ENCODE measurements at regions not wholly inside any gene's neighbourhood (a gene's known extent, or its start where the extent isn't known, plus 50 kb on each side); places are given as distances from the start of the nearest gene placed in this dataset.

DNA sequence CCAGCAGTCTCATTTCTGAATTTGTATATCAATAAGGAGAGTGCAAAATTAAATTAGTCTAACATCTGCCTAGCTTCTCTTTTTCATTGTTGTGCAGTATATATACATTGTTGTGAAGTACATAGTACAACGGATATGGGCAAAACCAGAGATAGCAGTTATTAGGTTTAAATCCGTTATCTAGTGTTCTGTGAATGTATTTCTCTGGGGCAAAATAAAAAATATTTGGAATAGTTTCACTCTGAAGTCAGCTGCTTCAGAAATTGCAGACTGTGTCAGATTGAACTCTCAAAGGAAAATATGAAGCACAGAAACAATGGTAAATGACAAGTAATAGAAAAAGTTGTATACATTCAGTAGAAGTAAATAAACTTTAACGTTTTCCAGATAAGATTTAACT, 836.5 kb upstream of the CXADR start:
- no peak for DNase-seq

DNA sequence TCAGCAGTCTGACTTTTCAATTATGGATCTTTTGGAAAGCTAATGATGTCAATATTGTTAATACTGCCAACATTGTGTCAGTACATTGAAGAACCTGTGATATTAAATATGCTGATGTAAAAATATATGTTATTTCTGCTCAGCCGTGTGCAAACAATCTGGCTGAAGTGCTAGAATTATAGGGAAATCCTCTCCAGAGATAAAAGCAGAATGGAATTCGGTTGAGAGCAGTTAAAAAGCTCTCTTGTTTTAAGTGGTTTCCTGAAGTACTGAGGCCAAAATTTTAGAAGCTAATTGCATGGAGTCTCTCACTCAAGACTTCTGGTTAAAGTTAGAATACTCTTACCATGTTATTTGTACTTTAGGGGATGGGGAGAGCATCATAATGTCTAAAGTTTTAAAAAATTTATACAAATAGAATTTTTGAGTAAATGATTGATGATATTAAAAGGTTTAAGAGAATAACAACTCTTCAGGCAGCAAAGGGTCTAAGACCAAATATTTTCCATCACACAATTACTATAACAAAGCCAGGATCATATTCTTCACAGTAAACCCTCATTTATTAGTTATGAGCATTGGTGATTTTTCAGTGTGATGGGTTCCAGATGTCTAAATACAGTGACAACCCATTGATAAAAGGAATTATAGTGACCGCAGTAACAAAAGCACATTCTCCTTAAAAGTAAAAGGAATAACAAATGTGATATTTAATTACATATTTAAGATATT, 834.2 kb upstream of the CXADR start:
- no peak for DNase-seq

DNA sequence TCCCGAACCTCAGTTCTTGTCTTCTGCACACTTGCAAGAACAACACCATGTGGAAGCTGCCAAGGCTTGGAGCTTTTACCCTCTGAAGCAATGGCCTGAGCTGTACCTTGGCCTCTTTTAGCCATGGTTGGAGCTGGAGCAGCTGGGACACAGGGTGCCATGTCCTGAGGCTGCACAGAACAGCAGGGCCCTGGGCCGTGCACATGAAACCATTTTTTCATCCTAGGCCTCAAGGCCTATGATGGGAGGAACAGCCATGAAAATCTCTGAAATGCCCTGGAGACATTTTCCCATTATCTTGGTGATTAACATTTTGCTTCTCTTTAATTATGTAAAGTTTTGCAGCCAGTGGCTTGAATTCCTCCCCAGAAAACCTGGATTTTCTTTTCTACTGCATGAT, 817.8 kb upstream of the CXADR start:
- DNase-seq: no peak

DNA sequence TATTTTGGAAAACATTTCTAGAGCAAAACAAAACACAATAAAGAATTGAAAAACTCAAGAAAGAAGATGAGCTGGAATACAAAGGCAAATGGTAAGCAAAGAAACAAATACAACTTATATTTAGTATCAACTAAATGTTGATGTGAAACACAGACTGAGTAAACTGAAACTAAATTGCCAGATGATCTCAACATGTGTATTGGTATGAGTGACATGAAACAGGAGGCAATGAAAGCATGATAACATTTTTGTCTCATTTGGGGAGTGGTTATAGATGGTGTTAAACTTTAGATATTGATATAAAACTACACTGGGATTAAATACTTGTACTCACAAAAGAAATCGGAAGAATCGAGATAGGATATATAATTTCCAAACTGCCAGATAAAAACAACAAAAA, 805.6 kb upstream of the CXADR start:
- DNase-seq: no peak

DNA sequence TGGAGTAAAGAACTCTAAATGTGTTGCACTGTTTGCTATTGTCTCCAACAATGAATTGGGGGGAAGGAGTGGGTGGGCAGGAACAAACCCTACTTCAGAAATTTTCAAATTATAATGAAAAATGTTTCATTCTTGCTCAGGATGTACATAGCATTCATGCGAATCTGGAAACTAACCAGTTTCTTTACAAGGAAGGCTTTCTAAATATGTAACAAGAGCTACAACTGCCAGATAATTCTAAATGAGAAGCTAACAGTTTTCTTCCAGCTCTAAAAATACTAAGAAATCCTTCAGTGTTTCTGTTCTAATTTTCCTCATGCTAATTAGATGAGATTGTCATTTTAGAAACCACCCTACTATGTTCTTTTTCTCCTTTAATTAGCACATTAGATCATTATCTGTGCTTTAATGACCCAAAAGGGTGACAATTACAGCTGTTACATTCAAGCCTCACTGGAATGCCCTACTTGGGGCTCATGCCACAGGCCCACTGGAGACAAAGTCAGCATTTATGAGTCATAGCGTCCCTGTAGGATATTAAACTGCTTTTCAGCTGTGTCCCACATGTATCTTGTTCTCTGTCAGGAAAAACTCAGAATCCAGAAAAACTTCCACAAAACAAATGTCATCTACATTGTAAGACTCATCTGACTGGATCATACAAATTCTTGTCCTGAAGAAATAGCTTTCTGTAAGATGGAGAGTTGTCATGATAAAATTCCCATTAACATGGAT, 804.6 kb upstream of the CXADR start:
- DNase-seq: no peak

DNA sequence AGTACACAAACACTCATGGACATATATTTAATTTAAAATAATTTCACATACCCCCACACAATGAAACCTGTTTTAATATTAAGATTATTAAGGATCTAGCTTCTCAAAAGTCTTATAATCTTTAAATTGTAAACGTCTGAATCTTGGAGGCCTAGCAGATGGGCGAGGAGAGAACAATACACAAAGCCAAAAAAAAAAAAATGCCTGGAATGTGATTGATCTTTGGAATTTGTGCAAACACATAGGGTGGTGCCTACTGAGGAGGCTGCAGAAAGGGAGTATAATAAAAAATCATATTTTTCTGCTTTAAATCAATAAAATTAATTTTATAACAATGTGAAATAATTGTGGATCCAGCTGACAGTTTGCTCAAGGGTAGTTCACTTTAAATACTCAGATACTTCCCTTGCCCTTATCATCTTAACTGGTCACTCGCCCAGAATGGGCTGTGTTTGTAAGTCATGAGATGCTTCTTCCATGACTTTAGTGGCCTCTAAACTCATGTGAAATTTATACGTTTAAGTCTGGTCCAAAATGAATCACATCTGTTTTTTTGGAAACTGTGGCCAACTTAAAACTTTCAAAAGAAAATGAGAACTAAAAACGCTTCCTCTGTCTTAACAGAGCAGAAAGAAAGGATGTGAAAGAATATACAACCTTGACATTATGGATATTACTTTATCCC, 802.8 kb upstream of the CXADR start:
- DNase-seq: no peak

DNA sequence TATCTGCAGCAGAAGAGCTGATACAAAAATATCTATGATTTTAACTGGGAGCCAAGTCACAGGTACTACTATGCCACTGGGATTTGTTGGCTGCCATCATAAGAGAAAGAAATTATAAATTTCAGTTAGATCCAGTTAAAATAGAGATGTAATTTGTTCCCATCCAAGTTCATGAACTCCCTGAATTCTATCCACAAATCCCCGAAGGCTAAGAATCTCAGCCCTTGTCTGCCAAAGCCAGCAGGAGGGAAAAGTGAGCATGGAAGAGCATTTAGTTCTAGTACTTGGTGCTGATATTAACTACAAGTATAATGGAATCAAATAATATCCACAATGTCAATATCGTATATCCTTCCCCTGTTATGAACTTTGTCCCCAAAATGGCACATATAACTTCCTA, 801.1 kb upstream of the CXADR start:
- DNase-seq: no peak

DNA sequence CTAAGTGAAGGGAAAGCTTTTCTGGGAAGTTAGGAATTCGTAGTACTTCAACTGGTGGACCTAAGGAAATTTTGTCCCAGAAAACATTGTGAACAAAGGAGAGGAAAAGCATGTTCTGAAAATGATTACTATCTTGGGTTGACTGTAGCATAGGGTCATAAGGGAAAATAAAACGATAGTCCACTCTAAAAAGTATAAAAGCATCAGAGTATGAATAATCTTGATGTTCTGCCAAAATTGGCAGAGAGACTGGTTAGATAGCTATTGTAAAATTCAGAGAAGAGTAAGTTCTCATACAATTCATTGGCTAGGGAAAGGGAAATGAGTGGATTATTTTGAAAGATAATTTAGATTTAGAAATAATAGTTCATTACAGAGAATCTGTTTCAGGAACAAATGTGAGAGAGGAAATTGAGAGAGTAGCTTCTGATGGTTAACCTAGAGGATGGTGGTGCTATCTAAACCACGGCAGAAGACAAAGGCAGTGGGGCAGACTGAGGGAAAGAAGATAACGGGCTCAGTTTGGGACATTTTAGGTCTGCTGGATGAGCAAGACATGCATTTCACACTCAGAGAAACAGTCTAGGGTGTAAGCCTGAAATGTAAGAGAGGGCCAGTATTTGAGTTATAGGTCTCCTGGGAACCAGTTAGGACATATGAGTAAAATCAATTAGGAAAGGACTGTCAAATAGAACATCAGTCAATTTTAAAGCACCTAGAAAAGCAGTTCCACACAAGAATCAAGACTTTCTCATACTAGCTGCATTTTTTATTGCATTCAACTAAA, 799.3 kb upstream of the CXADR start:
- no peak for DNase-seq

DNA sequence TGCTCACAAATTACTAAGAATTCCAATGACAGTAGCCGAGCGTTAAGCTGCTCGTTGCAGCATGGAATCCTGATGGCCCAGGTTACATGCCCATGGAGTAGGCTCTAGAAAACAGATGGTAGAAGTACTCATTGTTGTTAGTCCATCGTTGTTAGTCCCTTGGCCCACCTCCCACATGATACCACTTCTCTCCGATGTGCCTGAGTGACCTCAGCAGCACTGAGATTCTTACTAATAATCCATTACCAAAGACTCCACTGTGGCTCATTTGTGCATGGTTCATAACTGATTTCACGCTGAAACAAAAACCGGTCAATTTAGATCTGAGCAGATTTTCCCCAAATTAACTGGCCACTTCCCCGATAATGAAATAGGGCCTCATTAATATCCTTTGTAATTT, 772.3 kb upstream of the CXADR start:
- no peak for DNase-seq

DNA sequence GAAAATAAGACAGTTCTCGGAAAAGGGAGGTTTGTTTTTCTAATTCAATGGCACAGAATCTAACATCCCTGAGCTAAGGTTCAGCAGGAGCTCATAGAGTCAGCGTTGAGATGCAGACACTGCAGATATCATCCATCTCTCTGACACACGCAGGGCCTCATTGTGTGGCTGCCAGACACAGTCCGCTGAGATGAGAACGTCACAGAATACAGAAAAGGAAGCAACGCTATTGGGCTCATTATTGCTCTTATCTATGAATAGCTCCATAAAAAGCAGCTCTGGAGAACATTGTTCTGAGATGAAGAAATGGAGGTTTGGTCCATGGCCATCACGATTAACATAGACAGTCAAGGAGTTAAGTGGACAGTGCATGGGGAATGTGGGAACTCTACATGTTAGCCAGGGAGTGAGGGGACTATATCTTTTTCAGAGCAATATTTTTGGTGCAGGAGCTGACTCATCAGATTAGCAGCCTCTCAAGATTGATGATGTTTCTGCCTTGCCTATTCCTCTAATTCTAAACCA, 771.6 kb upstream of the CXADR start:
- DNase-seq: no peak

DNA sequence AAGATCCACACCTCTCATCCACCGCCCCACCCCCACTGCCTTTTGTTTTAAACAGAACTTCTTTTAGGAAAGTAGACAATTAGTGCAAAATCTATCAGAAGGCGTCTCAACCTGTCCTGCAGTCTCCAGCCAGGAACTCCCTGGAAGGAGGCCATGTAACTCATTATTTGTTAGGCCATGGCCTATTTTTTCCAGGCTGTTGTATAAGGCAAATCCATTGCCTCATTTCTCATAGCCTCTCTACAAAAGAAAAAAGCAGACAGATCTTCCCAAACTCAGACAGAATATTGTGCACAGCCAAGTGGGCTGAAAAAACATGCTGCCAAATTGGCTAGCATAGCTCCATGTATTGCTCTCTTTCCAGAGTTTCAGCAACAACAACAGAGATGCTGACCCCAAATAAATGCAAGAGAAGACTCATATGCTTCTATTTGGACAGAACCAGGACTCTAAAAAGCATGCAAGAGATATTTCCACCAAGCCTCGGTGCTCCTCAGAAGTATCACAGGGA, 770.7 kb upstream of the CXADR start:
- no peak for DNase-seq

DNA sequence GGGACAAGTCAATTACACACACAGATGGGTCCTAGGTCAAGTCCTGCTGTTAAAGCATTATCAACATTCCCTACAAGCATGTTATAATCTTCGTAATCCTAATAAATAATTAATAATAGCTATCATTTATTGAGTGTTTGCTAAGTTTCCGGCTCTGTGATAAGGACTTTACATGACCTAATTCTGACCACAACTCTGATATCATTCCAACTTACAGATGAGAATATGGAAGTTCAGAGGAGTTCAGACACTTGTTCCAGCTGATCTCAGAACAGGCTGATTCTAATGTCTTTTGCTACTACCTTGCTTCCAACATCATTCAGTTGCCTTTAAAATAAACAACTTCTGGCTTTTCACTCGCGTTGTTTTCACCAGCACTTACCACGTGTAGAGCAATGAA, 770.1 kb upstream of the CXADR start:
- no peak for DNase-seq

DNA sequence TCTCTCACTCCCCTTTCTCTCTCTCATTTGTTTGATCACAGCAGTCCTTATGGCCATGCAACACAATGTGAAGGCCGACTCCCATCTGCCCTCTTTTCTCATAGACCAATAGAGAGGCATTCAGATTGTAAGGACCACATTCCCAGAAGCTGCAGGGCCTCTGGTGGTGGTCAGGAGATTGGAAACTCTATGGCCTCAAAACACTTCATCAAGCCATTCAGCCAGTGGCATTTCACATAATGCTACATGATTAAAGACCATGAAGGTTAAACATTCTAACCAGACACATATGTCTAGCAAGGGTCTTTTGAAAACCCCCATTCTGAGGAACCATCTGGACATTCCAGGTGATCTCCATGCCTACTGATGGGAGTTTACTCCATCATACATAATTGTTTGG, 769.5 kb upstream of the CXADR start:
- no peak for DNase-seq

DNA sequence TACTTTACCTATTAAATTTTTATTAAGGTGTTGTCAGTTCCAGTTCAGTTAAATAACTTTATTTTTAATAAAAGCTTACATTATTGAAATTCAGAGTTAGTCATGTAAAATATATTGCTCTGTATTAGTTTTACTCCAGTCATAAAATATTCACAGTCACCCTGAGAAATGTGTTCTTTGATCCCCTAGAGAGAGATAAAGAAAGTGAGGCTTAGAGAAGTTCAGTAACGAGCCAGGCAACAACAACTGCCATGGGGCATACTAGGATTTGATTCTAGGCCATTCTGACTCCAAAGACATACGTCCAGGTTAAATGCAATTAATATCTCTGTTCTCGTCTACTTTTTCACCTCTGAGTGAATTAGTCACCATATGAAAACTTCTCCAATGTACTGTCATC, 761.9 kb upstream of the CXADR start:
- DNase-seq: no peak

DNA sequence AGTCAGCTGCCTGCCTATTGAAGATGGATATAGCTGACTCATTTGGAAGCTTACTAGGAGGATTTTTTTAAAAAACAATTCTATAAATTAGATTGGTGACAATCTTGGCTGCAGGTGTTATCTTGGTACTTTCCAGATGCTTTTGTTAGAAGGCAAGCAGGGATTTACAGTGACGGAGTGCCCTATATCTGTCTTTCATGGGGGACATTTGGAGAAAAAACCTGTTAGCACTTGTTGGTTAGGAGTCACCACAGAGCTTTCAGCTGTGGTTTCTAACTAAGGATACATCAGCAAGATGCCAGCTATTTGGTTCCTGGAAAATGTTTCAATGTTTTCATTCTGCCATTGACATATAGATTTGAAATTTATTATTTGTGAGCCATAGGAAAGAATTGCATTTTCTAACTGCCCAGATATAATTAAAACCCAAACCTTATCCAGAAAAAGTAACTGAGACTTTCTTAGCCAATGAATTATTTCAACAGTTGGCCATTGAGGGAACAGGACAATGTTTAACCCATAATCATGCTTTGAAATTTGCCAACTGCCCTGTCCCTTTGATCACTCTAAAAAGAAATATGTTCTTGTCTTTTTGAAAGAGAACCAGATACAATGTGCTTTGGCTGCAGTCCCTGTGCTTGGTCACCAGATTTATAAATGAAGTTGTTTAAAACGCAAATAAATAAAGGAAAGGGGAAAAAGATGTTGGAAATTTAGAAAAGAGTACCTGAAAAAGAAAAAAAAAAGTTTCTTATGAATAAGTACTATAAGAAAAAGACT, 761.0 kb upstream of the CXADR start:
- no peak for DNase-seq

DNA sequence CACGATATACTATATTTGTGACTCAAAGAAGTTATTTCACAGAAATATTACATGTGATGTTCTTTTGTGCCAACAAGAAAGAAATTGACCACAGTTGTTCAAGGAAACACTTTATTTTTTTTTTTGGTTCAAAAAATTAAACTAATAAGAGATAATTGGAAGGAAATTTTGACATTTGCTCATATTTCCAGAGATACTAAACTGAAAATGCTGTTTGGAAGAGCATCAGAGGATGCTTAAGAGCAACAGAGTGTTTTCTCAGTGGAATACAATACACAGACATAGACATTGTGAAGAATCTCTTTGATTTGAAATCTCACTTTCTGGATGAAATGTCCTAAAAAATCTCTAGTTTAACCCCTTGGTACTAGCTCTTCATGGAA, 760.4 kb upstream of the CXADR start:
- DNase-seq: no peak

DNA sequence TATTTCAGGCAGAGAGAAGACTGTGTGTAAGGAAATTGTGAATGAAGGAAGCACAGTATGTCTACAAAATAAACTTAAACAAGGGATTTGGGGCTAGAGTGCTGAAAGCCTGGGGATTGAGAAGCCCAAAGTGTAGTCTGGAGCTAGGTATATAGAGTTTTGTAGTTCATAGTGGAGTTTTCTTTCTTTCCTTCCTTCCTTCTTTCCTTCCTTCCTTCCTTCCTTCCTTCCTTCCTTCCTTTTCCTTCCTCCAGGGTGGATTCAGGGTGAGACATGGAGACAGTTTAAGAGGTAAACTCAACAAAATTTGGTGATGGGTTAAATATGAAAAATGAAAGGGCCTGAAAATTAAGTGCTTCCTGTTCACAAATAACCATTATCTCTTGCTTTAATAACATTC, 757.8 kb upstream of the CXADR start:
- no peak for DNase-seq

DNA sequence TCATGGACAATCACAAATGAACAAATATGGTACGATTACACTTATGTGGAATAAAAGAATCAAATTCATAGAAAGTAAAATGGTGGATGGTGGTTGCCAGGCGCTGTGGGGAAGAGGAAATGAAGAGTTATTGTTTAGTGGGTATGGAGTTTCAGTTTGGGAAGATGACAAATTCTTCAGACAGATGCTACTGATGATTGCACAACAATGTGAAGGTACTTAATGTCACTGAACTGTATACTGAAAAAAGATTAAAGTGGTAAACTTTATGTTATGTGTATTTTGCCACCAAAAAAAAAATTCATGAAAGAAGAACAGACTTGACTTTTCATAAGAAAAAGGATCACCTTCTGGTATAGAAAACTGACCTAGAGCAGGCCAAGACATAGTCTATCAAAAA, 745.6 kb upstream of the CXADR start:
- no peak for DNase-seq

DNA sequence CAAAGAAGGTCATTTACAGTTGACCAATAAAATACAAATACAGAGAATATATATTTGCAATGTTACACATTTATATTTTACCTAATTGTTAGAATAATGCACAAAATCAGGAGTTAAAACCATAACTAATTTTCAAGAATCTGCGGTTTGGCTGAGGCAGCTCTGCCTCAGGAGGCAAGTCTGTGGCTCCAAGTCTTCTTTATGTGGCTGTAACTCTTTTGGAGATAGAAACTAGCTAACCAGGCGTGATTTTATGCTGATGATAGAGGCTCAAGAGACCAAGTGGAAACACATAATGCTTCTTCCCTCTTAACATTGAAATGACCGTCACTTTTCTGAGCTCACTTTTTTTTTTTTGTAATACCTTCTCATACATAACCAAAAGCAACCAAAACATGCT, 744.7 kb upstream of the CXADR start:
- DNase-seq: no peak

DNA sequence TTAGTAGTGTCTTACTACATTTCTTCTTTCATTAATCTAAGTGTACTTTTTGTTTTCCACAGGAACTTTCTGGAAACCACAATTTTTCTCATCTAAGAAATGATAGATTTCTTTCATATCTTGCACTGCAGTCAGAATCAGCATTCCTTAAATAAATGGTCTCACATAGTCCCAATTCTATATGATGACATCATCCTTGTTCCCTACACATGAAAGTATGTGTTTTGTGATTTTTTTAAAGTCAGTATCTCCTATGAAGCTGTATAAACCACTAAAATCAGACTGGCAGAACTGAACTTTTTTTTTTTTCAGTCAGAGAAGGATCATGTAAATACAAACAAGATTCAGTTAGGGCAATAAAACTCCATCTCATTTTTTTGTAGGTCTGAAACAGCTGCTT, 742.6 kb upstream of the CXADR start:
- DNase-seq: no peak

DNA sequence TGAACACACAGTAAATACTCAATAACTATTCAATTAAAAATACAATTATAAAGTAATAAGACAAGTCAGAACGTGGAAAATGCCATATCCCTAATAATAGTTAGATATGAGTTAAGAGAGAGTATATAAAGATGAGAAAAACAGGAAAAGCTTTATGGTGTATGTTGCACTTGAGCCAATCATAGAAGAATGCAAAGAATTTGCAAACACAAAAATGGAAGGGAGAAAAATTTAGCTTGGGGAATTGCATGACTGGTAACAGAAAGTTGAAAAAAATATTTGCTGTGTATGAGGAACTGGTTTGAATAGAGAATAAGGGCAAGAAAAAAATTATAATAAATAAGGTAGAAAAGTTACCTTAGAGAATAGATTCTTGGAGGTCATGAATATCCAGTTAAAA, 739.6 kb upstream of the CXADR start:
- no peak for DNase-seq

DNA sequence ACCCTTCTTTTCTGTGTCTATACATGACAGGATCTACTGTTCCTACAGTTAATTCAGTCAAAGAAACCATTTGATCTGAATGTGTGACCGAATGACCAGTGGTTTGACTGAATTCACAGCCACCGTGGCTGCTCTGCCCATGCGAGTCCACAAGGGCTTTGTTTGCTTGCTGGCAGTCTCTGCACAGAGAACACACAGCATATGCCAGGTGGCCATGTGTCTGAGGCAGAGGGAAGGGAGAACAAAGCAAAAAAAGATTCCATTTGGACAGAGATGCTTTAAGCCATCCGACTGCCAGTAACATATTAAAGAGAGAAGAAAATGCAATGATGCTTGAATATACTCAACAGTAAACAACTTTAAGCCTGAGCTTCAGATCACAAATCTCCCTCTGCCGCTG, 737.8 kb upstream of the CXADR start:
- DNase-seq: no peak

Data from T-helper 9 cell (primary cell).